ENCODE measurements at regions not wholly inside any gene's neighbourhood (a gene's known extent, or its start where the extent isn't known, plus 50 kb on each side); places are given as distances from the start of the nearest gene placed in this dataset.
"Not testable (repeated sequence)": the region's sequence is repeated elsewhere in the genome, so short reads cannot be mapped to it uniquely, and the experiment has no call there.

DNA sequence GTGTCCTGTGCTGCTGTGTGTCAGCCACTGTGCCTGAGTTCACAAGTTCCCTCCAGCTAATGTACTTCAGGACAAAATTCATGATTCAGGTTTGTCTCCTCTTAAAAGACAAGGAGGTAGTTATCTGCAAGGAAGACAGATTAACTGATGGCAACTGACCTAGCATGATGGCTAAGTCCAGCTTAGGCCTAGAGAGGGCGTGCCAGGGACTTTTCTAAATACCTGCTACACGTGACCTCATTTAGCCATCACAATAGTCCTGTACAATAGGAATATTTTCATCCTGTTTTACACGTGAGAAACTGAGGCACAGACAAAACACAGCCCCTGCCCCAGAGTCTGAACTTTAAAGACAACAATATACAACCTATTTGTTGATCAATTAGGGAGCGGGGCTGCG is 275.7 kb downstream of the XPNPEP1 start:
- TF ChIP-seq, protein P1, sequence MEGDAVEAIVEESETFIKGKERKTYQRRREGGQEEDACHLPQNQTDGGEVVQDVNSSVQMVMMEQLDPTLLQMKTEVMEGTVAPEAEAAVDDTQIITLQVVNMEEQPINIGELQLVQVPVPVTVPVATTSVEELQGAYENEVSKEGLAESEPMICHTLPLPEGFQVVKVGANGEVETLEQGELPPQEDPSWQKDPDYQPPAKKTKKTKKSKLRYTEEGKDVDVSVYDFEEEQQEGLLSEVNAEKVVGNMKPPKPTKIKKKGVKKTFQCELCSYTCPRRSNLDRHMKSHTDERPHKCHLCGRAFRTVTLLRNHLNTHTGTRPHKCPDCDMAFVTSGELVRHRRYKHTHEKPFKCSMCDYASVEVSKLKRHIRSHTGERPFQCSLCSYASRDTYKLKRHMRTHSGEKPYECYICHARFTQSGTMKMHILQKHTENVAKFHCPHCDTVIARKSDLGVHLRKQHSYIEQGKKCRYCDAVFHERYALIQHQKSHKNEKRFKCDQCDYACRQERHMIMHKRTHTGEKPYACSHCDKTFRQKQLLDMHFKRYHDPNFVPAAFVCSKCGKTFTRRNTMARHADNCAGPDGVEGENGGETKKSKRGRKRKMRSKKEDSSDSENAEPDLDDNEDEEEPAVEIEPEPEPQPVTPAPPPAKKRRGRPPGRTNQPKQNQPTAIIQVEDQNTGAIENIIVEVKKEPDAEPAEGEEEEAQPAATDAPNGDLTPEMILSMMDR (IDR thresholded peaks at IDR 0.05; ENCODE audit: insufficient read depth, low read length, poor library complexity, severe bottlenecking) = no peak
- no peak for DNase-seq (ENCODE audit: extremely low read depth, insufficient read length)
- Histone ChIP-seq H3K36me3 (ENCODE audit: control insufficient read depth, insufficient read depth, low read length) (no peaks in the 10 kb centered on the region), H3K4me3 (replicated peaks; ENCODE audit: low read depth, low read length) (no peak overlapping the region), H3K27me3 (replicated peaks; ENCODE audit: control insufficient read depth, insufficient read depth, low read length) (no peaks in the 10 kb centered on the region)

DNA sequence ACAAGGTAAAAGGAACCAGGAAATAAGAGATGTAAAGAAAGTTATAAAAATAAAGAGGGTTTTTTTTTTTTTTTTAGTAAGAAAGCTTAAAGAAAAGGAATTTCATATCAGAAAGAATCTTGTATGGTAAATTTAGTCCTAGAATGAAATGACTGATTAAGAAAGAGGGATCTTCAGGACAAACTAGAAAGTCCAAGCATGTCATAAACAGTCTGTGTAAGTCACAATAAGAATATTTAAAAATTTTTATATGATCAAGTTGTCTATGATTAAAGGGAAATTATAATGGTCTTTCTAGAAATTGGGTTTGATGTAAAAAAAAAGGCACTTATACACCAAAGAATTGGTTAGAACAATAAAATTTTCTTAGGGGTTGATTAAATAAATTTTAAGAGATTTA is 289.5 kb downstream of the XPNPEP1 start:
- no peak for DNase-seq (ENCODE audit: extremely low read depth, insufficient read length)
- TF ChIP-seq, protein P1 (IDR thresholded peaks at IDR 0.05; ENCODE audit: insufficient read depth, low read length, poor library complexity, severe bottlenecking) = no peak
- no peaks in the 10 kb centered on the region for H3K27me3 ChIP-seq (replicated peaks; ENCODE audit: control insufficient read depth, insufficient read depth, low read length)

DNA sequence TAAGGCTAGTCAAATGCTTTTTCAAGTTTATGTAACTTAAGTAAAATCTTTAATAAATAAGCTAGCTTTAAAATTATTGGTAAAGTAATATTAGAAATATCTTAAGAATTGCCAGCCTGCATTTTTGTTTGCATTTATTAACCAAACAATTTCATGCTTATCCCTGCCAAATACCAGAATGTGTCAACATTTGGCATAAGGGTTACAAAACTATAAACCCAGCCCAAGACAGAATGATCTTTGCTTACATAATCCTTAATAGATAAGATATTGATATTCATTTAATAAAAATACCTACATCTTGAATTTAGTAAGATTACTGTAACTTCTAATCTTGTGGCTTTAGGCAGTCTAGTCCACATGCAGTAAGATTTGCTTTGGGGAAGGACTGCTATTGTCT is 290.3 kb downstream of the XPNPEP1 start:
- not testable (repeated sequence) for H3K4me3 ChIP-seq (replicated peaks; ENCODE audit: low read depth, low read length); H3K36me3 ChIP-seq (ENCODE audit: control insufficient read depth, insufficient read depth, low read length); DNase-seq (ENCODE audit: extremely low read depth, insufficient read length); H3K27me3 ChIP-seq (replicated peaks; ENCODE audit: control insufficient read depth, insufficient read depth, low read length)

More for the DNA sequence above, 289.5 kb downstream of the XPNPEP1 start:
- Histone ChIP-seq H3K36me3 (ENCODE audit: control insufficient read depth, insufficient read depth, low read length) (no peaks in the 10 kb centered on the region), H3K4me3 (replicated peaks; ENCODE audit: low read depth, low read length) (no peak overlapping the region)

DNA sequence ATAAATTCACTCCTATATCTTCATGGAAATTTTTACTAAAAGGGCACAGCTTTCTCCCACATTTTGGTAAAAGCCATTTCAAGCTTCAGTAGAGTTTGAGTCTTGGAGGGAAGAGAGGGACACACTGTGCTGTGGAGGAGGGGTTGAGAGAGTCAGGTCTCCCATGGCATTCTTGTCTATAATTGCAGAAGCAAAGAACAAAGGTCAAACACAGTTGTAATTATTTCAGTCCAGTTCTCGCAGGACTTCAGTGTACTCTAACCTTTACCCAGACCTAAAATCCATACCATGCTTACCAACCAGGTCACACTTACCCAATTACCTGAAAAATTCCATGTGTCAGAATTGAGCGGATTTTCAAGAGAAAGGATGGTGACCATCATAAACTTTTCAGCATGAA is 298.4 kb downstream of the XPNPEP1 start:
- no peak overlapping the region for H3K4me3 ChIP-seq (replicated peaks; ENCODE audit: low read depth, low read length)
- no peaks in the 10 kb centered on the region for H3K27me3 ChIP-seq (replicated peaks; ENCODE audit: control insufficient read depth, insufficient read depth, low read length)
- TF ChIP-seq, protein P1 (IDR thresholded peaks at IDR 0.05; ENCODE audit: insufficient read depth, low read length, poor library complexity, severe bottlenecking) = no peak
- DNase-seq (ENCODE audit: extremely low read depth, insufficient read length) = no peak
- no peaks in the 10 kb centered on the region for H3K36me3 ChIP-seq (ENCODE audit: control insufficient read depth, insufficient read depth, low read length)

DNA sequence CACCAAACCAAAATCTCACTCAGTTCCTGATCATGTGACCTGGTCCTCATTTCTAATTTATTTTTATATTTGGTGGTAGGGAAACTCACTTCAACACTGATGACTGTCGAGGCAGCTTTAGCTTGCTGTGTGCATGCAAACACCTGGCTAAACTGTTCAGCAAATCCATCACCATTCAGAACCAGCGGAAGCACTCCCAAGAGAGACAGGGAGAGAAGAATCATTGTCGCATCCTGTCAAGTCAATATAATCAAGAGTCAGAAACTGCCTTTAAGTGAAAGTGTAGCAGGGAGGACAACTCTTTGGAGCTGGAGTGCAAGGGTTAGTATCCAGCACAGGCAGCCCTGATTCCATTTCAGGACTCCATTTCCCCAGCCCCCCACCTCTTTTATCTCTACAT is 300.7 kb downstream of the XPNPEP1 start:
- H3K4me3 ChIP-seq (replicated peaks; ENCODE audit: low read depth, low read length) = no peak overlapping the region
- no peak for DNase-seq (ENCODE audit: extremely low read depth, insufficient read length)
- no peaks in the 10 kb centered on the region for H3K36me3 ChIP-seq (ENCODE audit: control insufficient read depth, insufficient read depth, low read length)
- H3K27me3 ChIP-seq (replicated peaks; ENCODE audit: control insufficient read depth, insufficient read depth, low read length) = no peaks in the 10 kb centered on the region
- TF ChIP-seq, protein P1 (IDR thresholded peaks at IDR 0.05; ENCODE audit: insufficient read depth, low read length, poor library complexity, severe bottlenecking) = no peak

DNA sequence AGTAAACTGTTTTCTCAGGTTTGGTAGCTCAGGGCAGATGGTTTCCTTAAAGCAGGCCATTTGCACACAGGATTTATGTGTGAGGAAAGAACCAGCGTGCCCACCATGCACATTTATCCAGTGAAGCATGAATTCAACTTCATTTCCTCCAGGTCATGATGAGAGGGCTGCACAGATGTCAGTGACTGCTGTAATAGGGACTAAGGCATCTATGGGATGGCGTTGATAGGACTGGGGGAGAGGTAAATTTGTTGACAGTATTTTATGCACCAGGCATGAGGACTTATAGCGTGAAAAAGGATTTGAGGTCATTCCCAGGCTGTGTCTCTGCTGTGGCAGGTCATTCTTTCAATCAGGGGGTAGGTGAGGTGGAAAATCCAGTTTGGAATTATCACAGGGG is 302.9 kb downstream of the XPNPEP1 start:
- no peaks in the 10 kb centered on the region for H3K27me3 ChIP-seq (replicated peaks; ENCODE audit: control insufficient read depth, insufficient read depth, low read length)
- TF ChIP-seq, protein P1 (IDR thresholded peaks at IDR 0.05; ENCODE audit: insufficient read depth, low read length, poor library complexity, severe bottlenecking) = no peak
- DNase-seq (ENCODE audit: extremely low read depth, insufficient read length) = no peak
- H3K36me3 ChIP-seq (ENCODE audit: control insufficient read depth, insufficient read depth, low read length) = no peaks in the 10 kb centered on the region
- no peak overlapping the region for H3K4me3 ChIP-seq (replicated peaks; ENCODE audit: low read depth, low read length)

Measured in GM06990 (cell line).